ENCODE measurements at regions not wholly inside any gene's neighbourhood (a gene's known extent, or its start where the extent isn't known, plus 50 kb on each side); places are given as distances from the start of the nearest gene placed in this dataset.

GRCh38 chr9:28692012-28692411, 1118.7 kb upstream of the C9orf72 start:
- TF ChIP-seq CTCF (IDR thresholded peaks at IDR 0.05), result no peak
- TF ChIP-seq EZH2 (IDR thresholded peaks at IDR 0.05), result no peak
- no peak for TF ChIP-seq EZH2phosphoT487 (IDR thresholded peaks at IDR 0.05)
- no peak overlapping the region for H3K27ac Mint-ChIP-seq
- Histone ChIP-seq H3K27me3 (no peaks in the 10 kb centered on the region), H3F3A (ENCODE audit: low read depth) (peaks cover 10% of the 10 kb centered on the region), H3K9me3 (ENCODE audit: low read depth) (no peaks in the 10 kb centered on the region), H3K4me1 (peaks cover 34% of the 10 kb centered on the region), H3K36me3 (no peaks in the 10 kb centered on the region), H3K79me2 (ENCODE audit: low read depth) (no peaks in the 10 kb centered on the region), H3K4me2 (no peak overlapping the region), H2AFZ (replicated peaks) (no peak overlapping the region), H3K4me3 (no peak overlapping the region), H3K9ac (no peak overlapping the region), H4K20me1 (ENCODE audit: low read depth) (no peaks in the 10 kb centered on the region), H3K27ac (no peak overlapping the region)
- no peak overlapping the region for H3K4me3 Mint-ChIP-seq
- no peaks in the 10 kb centered on the region for H3K27me3 Mint-ChIP-seq (ENCODE audit: insufficient read depth, low read depth)
- H3K36me3 Mint-ChIP-seq, result no peaks in the 10 kb centered on the region
- peaks cover 2% of the 10 kb centered on the region for H3K9me3 Mint-ChIP-seq
- DNase-seq (ENCODE audit: low spot score), result no peak
- peaks cover 5% of the 10 kb centered on the region for H3K4me1 Mint-ChIP-seq

GRCh38 chr9:28696960-28697359, 1123.7 kb upstream of the C9orf72 start:
- H3K27me3 Mint-ChIP-seq (ENCODE audit: insufficient read depth, low read depth), result no peaks in the 10 kb centered on the region
- Histone ChIP-seq H3K4me3 (no peak overlapping the region), H3K79me2 (ENCODE audit: low read depth) (no peaks in the 10 kb centered on the region), H3K27me3 (no peaks in the 10 kb centered on the region), H3K27ac (no peak overlapping the region), H3K9ac (no peak overlapping the region), H3K36me3 (no peaks in the 10 kb centered on the region), H4K20me1 (ENCODE audit: low read depth) (no peaks in the 10 kb centered on the region), H3K4me1 (peaks cover 5% of the 10 kb centered on the region), H3F3A (ENCODE audit: low read depth) (no peaks in the 10 kb centered on the region), H3K4me2 (no peak overlapping the region), H2AFZ (replicated peaks) (no peak overlapping the region), H3K9me3 (ENCODE audit: low read depth) (no peaks in the 10 kb centered on the region)
- DNase-seq (ENCODE audit: low spot score), result no peak
- no peaks in the 10 kb centered on the region for H3K4me1 Mint-ChIP-seq
- H3K4me3 Mint-ChIP-seq, result no peak overlapping the region
- H3K27ac Mint-ChIP-seq, result no peak overlapping the region
- H3K9me3 Mint-ChIP-seq, result peaks cover 21% of the 10 kb centered on the region
- H3K36me3 Mint-ChIP-seq, result no peaks in the 10 kb centered on the region
- no peak for TF ChIP-seq EZH2 (IDR thresholded peaks at IDR 0.05)
- no peak for TF ChIP-seq EZH2phosphoT487 (IDR thresholded peaks at IDR 0.05)
- no peak for TF ChIP-seq CTCF (IDR thresholded peaks at IDR 0.05)

- H3K4me3 Mint-ChIP-seq, result no peak overlapping the region
- no peaks in the 10 kb centered on the region for H3K79me2 ChIP-seq (ENCODE audit: low read depth)
- no peak overlapping the region for H3K4me2 ChIP-seq
- H3K27ac Mint-ChIP-seq, result no peak overlapping the region
- no peaks in the 10 kb centered on the region for H3F3A ChIP-seq (ENCODE audit: low read depth)
- no peak overlapping the region for H3K4me3 ChIP-seq
- H3K9me3 Mint-ChIP-seq, result peaks cover 21% of the 10 kb centered on the region
- H3K9ac ChIP-seq, result no peak overlapping the region
- H3K27me3 ChIP-seq, result no peaks in the 10 kb centered on the region
- no peaks in the 10 kb centered on the region for H3K4me1 Mint-ChIP-seq
- H3K36me3 Mint-ChIP-seq, result no peaks in the 10 kb centered on the region
- DNase-seq (ENCODE audit: low spot score), result no peak
- no peaks in the 10 kb centered on the region for H3K36me3 ChIP-seq
- H2AFZ ChIP-seq (replicated peaks), result no peak overlapping the region
- no peaks in the 10 kb centered on the region for H3K27me3 Mint-ChIP-seq (ENCODE audit: insufficient read depth, low read depth)
- peaks cover 5% of the 10 kb centered on the region for H3K4me1 ChIP-seq
- no peak overlapping the region for H3K27ac ChIP-seq
- no peaks in the 10 kb centered on the region for H4K20me1 ChIP-seq (ENCODE audit: low read depth)
- TF ChIP-seq CTCF (IDR thresholded peaks at IDR 0.05) (no peak), EZH2phosphoT487 (IDR thresholded peaks at IDR 0.05) (no peak), EZH2 (IDR thresholded peaks at IDR 0.05) (no peak)
- no peaks in the 10 kb centered on the region for H3K9me3 ChIP-seq (ENCODE audit: low read depth)
Observed at GRCh38 chr9:28699632-28700031, 1126.4 kb upstream of the C9orf72 start.

All from neural progenitor cell (in vitro differentiated cells).